H1 (cell line): ENCODE measurements at regions not wholly inside any gene's neighbourhood (a gene's known extent, or its start where the extent isn't known, plus 50 kb on each side); places are given as distances from the start of the nearest gene placed in this dataset.

ENCODE experiments used
- CTBP2 ChIP-seq: IDR thresholded peaks from 2 replicates; pipeline ENCODE4 v1.7.0; 2011; ENCODE audit warnings: borderline replicate concordance, mild to moderate bottlenecking, moderate library complexity, mixed read lengths, low read length; ENCODE audit not compliant: insufficient read depth, insufficient read length

- no peak for TF ChIP-seq CTBP2
These were observed 260.3 kb upstream of the FAM83B start (continued) for GRCh38 chr6:54586251-54586650.
